ENCODE measurements at regions not wholly inside any gene's neighbourhood (a gene's known extent, or its start where the extent isn't known, plus 50 kb on each side); places are given as distances from the start of the nearest gene placed in this dataset.
"Not testable (repeated sequence)": the region's sequence is repeated elsewhere in the genome, so short reads cannot be mapped to it uniquely, and the experiment has no call there.

DNA sequence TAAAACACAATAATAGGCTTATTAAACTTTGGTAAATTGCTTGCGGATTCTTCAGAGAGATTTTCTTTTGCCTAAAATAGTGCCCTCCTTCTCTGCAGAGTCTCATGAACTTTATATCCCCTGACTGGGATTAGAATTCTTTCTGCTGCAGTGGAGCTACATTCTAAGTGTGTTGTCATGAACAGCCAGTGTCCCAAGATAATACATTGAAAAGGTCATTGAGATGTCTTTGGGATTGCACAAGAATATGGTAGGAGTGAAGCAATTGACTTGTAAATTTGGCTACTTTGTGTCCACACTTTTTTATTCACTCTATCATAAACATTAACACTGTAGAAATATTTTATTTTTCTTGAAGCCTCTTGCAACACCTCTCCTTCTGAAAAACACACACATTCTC, 604.5 kb downstream of the GABRG2 start:
- TF ChIP-seq, protein P1, sequence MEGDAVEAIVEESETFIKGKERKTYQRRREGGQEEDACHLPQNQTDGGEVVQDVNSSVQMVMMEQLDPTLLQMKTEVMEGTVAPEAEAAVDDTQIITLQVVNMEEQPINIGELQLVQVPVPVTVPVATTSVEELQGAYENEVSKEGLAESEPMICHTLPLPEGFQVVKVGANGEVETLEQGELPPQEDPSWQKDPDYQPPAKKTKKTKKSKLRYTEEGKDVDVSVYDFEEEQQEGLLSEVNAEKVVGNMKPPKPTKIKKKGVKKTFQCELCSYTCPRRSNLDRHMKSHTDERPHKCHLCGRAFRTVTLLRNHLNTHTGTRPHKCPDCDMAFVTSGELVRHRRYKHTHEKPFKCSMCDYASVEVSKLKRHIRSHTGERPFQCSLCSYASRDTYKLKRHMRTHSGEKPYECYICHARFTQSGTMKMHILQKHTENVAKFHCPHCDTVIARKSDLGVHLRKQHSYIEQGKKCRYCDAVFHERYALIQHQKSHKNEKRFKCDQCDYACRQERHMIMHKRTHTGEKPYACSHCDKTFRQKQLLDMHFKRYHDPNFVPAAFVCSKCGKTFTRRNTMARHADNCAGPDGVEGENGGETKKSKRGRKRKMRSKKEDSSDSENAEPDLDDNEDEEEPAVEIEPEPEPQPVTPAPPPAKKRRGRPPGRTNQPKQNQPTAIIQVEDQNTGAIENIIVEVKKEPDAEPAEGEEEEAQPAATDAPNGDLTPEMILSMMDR (conservative IDR thresholded peaks at IDR 0.05): no peak
- DNase-seq (ENCODE audit: low read depth, low spot score): no peak
- Mint-ChIP-seq H3K4me3 (no peak overlapping the region), H3K36me3 (ENCODE audit: low read depth) (no peaks in the 10 kb centered on the region), H3K27ac (ENCODE audit: unreplicated experiment) (no peak overlapping the region), H3K27me3 (ENCODE audit: low read depth) (no peaks in the 10 kb centered on the region), H3K9me3 (no peaks in the 10 kb centered on the region), H3K4me1 (no peaks in the 10 kb centered on the region)

DNA sequence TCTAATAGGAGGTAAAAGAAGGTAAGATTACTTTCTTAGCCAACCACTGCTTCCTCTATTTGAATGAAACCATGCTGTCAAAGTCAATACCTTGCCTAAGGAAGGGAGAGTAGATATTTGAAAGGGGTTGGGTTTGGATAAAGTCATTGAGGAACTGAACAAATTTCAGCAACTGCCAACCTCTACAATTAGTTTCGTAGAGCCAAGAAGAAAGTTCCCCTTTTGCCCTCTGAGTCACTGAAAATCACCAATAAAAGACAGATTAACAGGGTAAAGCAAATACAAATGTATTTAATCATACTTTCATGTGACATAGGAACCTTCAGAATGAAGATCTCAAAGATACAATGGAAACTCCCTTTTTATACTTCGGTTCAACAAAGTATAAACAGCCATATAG, 615.7 kb downstream of the GABRG2 start:
- no peak overlapping the region for H3K27ac Mint-ChIP-seq (ENCODE audit: unreplicated experiment)
- H3K4me3 Mint-ChIP-seq: no peak overlapping the region
- H3K4me1 Mint-ChIP-seq: no peaks in the 10 kb centered on the region
- peaks cover 1% of the 10 kb centered on the region for H3K9me3 Mint-ChIP-seq
- H3K36me3 Mint-ChIP-seq (ENCODE audit: low read depth): no peaks in the 10 kb centered on the region
- H3K27me3 Mint-ChIP-seq (ENCODE audit: low read depth): no peaks in the 10 kb centered on the region
- no peak for DNase-seq (ENCODE audit: low read depth, low spot score)
- TF ChIP-seq, protein P1 (conservative IDR thresholded peaks at IDR 0.05): no peak

DNA sequence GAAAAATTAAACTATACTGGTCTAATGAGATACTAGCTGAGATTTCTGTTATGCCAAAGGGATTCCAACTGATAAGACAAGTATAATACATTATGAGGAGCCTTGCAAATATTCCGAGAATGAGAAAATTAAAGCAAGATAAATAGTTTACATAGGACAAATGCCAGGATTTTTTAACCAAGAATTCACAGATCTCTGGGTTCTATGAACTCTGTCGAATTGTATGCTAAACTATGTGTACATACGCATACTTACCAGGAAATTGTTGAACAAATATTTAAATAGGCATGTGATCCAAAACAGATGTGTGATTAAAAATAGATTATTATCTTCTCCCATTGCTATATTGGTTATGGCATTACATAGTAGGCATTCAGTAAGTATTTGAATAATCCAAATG, 616.6 kb downstream of the GABRG2 start:
- Mint-ChIP-seq H3K27me3 (ENCODE audit: low read depth) (no peaks in the 10 kb centered on the region), H3K27ac (ENCODE audit: unreplicated experiment) (no peak overlapping the region), H3K9me3 (peaks cover 3% of the 10 kb centered on the region), H3K36me3 (ENCODE audit: low read depth) (no peaks in the 10 kb centered on the region), H3K4me3 (no peak overlapping the region), H3K4me1 (no peaks in the 10 kb centered on the region)
- no peak for DNase-seq (ENCODE audit: low read depth, low spot score)
- TF ChIP-seq, protein P1 (conservative IDR thresholded peaks at IDR 0.05): no peak

DNA sequence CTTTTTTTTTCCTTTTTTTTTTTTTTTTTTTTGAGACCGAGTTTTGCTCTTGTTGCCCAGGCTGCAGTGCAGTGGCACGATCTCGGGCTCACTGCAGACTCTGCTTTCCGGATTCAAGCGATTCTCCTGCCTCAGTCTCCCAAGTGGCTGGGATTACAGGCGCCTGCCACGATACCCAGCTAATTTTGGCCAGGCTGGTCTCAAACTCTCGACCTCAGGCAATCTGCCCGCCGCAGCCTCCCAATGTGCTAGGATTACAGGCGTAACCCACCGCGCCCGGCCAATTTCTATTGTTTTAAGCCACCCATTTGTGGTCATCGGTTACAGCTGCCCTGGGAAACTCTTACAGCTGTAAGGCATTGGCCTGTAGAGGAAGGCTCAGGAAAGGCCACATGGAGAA, 617.7 kb downstream of the GABRG2 start:
- Mint-ChIP-seq H3K27ac (ENCODE audit: unreplicated experiment) (no peak overlapping the region), H3K4me1 (no peaks in the 10 kb centered on the region), H3K9me3 (peaks cover 3% of the 10 kb centered on the region), H3K36me3 (ENCODE audit: low read depth) (no peaks in the 10 kb centered on the region), H3K27me3 (ENCODE audit: low read depth) (no peaks in the 10 kb centered on the region), H3K4me3 (no peak overlapping the region)
- no peak for DNase-seq (ENCODE audit: low read depth, low spot score)
- TF ChIP-seq, protein P1 (conservative IDR thresholded peaks at IDR 0.05): no peak

DNA sequence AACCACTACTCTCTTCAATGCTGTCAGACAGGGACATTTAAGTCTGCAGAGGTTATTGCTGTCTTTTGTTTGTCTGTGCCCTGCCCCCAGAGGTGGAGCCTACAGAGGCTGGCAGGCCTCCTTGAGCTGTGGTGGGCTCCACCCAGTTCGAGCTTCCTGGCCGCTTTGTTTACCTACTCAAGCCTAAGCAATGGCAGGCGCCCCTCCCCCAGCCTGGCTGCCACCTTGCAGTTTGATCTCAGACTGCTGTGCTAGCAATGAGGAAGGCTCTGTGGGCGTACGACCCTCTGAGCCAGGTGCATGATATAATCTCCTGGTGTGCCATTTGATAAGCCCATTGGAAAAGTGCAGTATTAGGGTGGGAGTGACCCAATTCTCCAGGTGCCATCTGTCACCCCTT, 628.7 kb downstream of the GABRG2 start:
- H3K27me3 Mint-ChIP-seq (ENCODE audit: low read depth); H3K4me3 Mint-ChIP-seq; H3K4me1 Mint-ChIP-seq; H3K36me3 Mint-ChIP-seq (ENCODE audit: low read depth); DNase-seq (ENCODE audit: low read depth, low spot score); H3K9me3 Mint-ChIP-seq; H3K27ac Mint-ChIP-seq (ENCODE audit: unreplicated experiment): not testable (repeated sequence)

DNA sequence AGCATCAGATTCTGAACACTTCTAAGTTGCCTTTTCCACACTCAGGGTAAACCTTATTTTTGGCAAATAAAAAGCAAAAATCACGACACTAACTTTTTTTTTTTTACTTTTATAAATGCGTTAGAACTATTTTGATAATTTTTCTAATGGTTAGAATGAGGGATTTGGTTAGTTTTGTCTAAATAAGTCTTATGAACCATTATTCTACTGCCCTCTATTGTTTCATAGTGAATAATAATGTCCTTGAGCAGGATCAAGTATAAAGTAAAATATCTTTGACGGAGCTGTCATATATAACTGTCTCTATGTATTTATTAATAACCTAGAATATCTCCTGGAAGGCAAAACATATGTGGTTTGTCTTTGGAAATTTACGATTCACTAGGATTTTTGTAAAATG, 631.8 kb downstream of the GABRG2 start:
- peaks cover 2% of the 10 kb centered on the region for H3K27me3 Mint-ChIP-seq (ENCODE audit: low read depth)
- H3K9me3 Mint-ChIP-seq: peaks cover 8% of the 10 kb centered on the region
- no peak for DNase-seq (ENCODE audit: low read depth, low spot score)
- no peaks in the 10 kb centered on the region for H3K4me1 Mint-ChIP-seq
- no peak overlapping the region for H3K4me3 Mint-ChIP-seq
- H3K36me3 Mint-ChIP-seq (ENCODE audit: low read depth): peaks cover 3% of the 10 kb centered on the region
- TF ChIP-seq, protein P1 (conservative IDR thresholded peaks at IDR 0.05): no peak
- no peak overlapping the region for H3K27ac Mint-ChIP-seq (ENCODE audit: unreplicated experiment)
